ENCODE measurements at regions not wholly inside any gene's neighbourhood (a gene's known extent, or its start where the extent isn't known, plus 50 kb on each side); places are given as distances from the start of the nearest gene placed in this dataset.
"Not testable (repeated sequence)": the region's sequence is repeated elsewhere in the genome, so short reads cannot be mapped to it uniquely, and the experiment has no call there.

DNA sequence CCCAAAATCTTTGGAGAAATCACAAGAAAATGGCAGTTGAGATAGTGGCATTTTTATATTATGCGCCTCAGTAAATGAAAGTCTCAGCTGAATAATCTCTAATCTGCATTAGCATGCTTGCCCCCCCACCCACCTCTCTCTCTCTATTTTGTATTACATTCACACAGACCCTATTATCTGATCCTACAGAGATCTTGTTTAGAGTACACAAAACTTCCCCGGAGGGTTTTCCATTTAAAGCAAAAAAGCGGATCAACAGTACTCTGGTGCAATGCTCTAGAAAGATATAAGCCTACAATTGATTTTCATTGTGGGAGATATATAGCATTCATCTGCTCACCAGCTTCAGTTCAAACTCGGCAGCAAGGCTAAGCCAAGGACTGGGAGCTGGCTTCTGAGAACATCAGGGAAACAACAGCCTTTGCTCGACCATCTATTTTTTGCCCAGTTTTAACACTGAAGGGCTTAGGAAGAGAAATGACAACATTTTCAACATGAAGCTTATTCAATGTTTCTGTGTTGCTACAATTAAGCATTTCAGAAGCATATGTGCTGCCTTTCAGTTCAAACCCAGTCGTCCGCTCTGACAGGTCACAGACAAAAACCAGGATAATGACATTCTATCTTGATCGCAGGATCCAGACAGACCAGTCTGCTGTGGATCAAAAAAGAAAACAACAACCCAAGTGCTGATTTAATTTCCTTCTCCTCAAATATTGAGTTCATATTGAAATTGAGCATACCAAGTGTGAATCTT is 137.6 kb upstream of the ATXN1 start:
- DNase-seq (ENCODE audit: low read depth), result no peak
- in situ Hi-C loops (cut with HindIII; ENCODE audit: low pct_unique_long_range_greater_than_20kb, low sequenced_read_pairs), result no loop called here

DNA sequence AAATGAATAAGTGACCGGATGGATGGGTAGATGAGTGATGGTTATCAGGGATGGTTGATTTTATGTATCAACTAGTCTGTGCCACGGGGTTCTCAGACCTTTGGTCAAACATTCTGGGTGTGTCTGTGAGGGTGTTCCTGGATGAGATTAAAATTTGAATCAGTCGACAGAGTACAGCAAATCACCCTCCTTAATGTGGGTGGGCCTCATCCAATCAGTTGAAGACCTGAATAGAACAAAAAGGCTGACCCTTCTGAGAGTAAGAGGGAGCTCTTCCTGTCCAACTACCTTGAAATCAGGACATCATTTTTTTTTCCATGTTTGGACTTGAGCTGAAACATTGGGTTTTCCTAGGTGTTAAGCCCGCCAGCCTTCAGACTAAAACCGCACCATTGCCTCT is 136.4 kb upstream of the ATXN1 start:
- DNase-seq (ENCODE audit: low read depth), result no peak
- in situ Hi-C loops (cut with HindIII; ENCODE audit: low pct_unique_long_range_greater_than_20kb, low sequenced_read_pairs), result no loop called here

DNA sequence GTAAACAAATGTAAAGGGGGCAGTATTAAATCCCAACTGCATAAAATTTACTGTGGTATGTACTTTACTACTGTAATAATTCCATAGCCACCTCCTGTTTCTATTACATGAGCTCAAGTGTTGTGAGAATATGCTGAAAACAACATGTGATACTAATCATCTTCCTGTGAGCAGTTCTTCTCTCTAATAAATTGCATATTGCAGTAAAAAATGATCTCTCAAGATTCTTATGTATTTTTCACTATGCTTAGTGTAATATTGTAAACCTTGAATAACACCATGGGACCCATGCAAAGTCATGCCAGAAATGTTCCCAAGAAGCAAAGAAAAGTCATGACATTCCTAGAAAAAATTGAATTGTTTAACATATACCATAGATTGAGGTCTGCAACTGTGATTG is 133.0 kb upstream of the ATXN1 start:
- in situ Hi-C loops (cut with HindIII; ENCODE audit: low pct_unique_long_range_greater_than_20kb, low sequenced_read_pairs), result no loop called here
- no peak for DNase-seq (ENCODE audit: low read depth)

DNA sequence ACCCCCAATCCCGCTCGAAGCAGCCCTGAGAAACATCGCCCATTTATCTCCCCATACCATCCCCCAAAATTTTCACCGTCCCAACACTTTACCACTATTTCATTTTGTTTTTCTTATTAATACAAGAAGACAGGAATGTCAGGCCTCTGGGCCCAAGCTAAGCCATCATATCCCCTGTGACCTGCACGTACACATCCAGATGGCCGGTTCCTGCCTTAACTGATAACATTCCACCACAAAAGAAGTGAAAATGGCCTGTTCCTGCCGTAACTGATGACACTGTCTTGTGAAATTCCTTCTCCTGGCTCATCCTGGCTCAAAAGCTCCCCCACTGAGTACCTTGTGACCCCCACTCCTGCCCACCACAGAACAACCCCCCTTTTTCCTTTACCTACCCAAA is 129.8 kb upstream of the ATXN1 start:
- DNase-seq (ENCODE audit: low read depth); in situ Hi-C loops (cut with HindIII; ENCODE audit: low pct_unique_long_range_greater_than_20kb, low sequenced_read_pairs): not testable (repeated sequence)

DNA sequence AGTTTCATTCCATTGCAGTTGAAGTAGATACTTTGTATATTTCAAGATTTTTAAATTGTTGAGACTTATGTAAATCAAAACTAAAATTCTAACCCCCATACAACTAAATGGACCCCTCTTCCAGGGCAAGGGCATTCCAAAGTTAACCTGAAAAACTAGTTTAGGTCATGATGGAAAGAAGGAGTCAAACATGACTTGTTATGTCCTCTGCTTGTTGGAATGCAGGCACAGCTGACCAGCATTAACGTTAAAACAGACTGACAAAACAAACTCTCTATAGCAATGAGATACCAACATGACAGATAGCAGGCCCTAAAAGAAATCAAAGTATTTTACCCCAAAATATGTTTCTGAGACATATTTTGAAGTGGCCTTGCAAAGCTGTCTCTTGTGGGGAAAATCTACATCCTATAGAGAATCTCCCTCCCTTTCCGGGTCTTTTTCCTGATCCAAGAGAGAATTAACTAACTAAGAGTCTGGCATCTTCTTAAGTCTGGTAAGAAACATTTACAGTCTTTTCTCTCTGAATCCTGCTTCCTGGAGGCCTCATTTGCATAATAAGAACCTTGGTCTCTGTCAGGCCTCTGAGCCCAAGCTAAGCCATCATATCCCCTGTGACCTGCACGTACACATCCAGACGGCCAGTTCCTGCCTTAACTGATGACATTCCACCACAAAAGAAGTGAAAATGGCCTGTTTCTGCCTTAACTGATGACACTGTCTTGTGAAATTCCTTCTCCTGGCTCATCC is 124.3 kb upstream of the ATXN1 start:
- in situ Hi-C loops (cut with HindIII; ENCODE audit: low pct_unique_long_range_greater_than_20kb, low sequenced_read_pairs), result no loop called here
- DNase-seq (ENCODE audit: low read depth), result no peak

DNA sequence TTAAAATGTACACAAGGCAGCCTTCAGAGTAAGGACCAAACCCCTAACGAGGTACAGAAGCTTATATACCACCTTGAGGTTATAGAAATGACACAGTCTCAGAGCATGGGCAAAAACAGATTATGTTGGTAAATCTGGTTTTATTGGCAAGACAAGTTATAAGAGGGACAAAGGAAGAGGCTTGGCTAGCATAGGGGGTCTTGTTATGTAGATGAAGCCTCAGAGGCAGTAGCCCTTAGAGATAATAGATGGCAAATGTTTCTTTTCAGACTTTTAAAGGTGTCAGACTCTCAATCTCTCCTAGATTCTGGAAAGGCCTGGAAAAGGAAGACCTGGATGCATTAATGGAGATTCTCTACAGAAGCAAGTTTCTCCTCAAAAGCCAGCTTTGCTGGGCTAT is 123.3 kb upstream of the ATXN1 start:
- in situ Hi-C loops (cut with HindIII; ENCODE audit: low pct_unique_long_range_greater_than_20kb, low sequenced_read_pairs), result no loop called here
- no peak for DNase-seq (ENCODE audit: low read depth)

DNA sequence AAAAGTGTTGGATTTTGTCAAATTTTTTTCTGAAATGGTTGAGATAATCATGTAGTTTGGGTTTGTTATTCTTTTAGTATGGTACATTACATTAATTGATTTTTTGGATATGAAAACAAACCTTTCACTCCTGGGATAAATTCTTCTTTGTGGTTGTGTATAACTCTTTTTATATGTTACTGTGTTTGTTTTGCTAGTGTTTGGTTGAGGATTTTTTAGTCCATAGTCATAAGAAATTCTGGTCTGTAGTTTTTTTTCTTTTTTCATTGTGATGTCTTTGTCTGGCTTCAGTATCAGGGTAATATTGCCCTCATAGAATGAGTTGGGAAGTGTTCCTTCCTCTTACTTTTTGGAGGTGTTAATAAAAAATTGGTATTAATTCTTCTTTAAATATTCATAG is 122.2 kb upstream of the ATXN1 start:
- in situ Hi-C loops (cut with HindIII; ENCODE audit: low pct_unique_long_range_greater_than_20kb, low sequenced_read_pairs), result no loop called here

DNA sequence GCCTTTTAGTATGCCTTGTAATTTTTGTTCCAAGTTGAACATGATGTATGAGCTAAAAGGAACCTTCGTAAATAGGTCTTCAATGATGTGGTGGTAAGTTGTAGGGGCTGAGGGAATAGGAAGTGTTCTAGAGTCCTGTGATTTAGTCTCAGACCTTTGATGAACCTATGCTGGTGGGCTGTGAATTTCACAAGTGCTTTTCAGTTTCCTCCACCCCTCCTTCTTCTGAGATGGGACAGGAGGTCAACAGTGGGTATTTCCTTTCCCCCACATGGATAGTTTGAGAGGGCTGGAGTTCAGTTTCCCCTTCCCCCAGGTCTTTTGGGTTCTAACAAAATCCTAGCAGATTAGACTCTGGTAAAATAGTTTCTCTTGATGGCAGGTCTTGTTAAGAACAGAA is 121.0 kb upstream of the ATXN1 start:
- in situ Hi-C loops (cut with HindIII; ENCODE audit: low pct_unique_long_range_greater_than_20kb, low sequenced_read_pairs), result no loop called here
- DNase-seq (ENCODE audit: low read depth), result no peak

More for the DNA sequence above, 122.2 kb upstream of the ATXN1 start:
- no peak for DNase-seq (ENCODE audit: low read depth)

DNA sequence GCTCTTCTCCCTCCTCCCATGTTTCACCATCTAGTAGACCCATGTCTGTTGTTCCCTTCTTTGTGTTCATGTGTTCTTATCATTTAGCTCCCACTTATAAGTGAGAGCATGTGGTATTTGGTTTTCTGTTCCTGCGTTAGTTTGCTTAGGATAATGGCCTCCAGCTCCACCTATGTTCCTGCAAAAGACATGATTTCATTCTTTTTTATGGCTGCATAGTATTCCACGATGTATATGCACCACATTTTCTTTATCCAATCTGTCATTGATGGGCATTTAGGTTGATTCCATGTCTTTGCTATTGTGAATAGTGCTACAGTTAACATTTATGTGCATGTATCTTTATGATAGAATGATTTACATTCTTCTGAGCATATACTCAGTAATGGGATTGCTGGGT is 115.6 kb upstream of the ATXN1 start:
- DNase-seq (ENCODE audit: low read depth); in situ Hi-C loops (cut with HindIII; ENCODE audit: low pct_unique_long_range_greater_than_20kb, low sequenced_read_pairs): not testable (repeated sequence)

DNA sequence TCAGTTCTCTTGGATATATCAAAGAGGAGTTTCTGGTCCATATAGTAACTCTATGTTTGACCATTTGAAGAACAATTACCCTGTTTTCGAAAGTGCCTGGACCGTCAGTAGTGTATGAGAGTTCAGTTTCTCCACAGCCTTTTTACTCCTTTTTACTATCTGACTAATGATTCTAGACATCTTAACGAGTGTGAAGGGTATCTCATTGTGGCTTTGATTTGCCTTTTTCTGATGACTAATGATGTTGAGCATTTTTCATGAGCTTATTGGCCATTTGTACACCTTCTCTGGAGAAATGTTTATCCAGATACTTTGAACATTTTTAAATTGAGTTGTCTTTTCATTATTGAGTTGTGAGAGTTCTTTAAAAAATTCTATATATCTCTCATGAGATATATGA is 114.9 kb upstream of the ATXN1 start:
- in situ Hi-C loops (cut with HindIII; ENCODE audit: low pct_unique_long_range_greater_than_20kb, low sequenced_read_pairs), result no loop called here
- DNase-seq (ENCODE audit: low read depth), result no peak

DNA sequence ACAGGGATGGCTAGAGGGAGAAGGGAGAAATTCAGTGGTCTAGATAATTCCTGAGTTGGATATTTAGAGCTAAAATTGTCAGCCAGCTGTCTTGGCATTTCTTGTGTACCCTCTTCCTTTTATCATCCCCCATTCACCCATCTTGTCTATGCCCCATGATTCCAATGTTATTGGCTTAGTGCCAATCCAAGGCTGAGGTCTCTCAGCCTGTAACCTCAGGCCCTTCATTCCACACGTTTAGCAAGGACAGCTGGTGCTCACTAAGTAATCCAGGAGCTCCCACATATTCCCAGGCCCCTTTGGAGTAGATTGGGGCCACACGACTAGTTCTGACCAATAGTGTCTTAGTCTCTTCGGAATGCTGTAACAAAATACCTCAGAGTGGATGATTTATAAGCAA is 112.4 kb upstream of the ATXN1 start:
- in situ Hi-C loops (cut with HindIII; ENCODE audit: low pct_unique_long_range_greater_than_20kb, low sequenced_read_pairs), result no loop called here
- no peak for DNase-seq (ENCODE audit: low read depth)

DNA sequence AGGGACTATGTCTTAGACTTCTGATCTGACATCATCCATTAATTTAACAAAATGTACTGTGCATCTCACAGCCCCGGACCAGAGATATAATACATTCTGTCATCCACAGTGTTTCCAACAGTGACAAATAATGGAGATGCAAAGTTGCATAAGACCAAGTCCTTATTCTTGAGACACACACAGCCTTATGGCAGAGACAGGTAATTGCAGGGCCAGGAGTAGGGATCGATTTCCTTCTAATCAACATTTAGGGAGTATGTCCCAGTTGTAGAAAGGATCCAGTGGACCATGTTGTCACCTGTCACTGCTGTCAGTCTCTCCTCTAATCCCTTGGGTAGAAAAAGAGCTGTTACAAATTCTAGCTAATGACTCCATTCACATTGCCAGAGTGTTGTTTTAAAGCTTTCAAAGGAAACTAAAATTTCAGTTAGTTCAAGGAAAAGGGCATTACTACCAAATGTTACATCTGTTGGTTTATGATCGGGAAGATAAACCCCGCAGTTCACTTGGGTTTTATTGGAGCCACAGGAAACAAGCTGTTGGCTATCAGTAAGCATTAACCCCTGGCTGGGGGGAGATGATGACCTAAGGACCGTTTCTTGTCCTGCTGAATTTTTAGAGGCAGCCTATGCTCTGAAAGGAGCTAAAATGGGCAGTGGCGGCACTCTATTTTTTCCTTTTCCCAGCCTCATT is 111.4 kb upstream of the ATXN1 start:
- in situ Hi-C loops (cut with HindIII; ENCODE audit: low pct_unique_long_range_greater_than_20kb, low sequenced_read_pairs), result no loop called here
- no peak for DNase-seq (ENCODE audit: low read depth)

DNA sequence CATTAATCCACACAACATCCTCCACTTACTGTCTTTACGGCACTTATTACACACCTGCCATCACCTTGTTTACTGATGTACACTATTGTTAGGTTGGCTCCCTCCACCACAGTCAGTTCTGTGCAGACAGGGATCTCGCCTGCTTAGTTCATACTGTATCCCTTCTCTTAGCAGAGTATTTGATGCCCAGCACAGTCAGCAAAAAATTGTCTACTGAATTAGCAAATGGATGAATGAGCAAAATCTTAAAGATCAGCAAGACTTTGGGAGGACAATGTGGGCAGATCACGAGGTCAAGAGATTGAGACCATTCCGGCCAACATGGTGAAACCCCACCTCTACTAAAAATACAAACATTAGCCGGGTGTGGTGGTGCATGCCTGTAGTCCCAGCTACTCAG is 109.8 kb upstream of the ATXN1 start:
- in situ Hi-C loops (cut with HindIII; ENCODE audit: low pct_unique_long_range_greater_than_20kb, low sequenced_read_pairs), result no loop called here
- no peak for DNase-seq (ENCODE audit: low read depth)

DNA sequence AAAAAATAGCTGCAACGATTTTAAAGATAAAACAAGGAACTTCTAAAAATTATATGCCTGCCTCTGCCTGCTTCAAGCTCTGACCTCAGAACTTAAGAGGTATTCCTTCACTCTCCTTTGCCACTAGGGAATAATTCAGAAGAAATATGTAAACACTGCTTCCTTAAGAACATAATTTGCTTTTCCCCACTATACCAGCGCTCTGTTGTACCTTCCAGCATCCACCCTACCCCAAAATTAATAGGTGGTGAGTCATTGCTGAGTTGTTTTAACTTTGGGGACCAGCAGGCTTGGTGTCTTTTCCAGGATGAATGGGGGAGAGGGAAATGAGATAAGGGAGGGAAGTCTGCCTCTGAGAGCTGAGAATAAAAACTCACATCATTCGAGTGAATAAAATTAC is 107.7 kb upstream of the ATXN1 start:
- DNase-seq (ENCODE audit: low read depth), result no peak
- in situ Hi-C loops (cut with HindIII; ENCODE audit: low pct_unique_long_range_greater_than_20kb, low sequenced_read_pairs), result no loop called here

DNA sequence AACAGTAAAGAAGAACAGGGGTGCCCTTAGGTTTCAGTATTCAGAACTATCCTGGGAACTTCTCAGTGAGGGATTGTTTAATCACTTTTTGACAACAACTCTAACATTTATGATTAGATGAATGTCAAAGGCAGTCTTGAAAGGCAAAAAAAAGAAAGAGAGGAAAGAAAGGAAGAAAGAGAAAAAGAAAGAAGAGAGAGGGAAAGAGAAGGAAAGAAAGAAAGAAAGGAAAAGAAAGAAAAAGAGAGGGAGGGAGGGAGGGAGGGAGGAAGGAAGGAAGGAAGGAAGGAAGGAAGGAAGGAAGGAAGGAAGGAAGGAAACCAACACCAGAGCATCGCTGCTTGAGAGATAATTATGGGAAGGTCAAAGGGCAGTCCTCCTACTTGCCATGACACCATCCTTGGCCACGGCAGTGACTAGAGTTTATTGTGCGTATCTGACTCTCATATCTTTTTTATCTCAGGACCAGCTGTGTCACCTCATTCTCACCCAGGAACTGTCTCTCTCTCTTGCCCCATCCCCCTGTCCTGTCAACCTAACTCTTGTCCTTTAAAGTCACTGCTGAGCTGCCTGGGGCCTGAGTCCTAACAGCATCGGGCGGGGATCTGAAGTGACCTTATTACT is 96.8 kb upstream of the ATXN1 start:
- in situ Hi-C loops (cut with HindIII; ENCODE audit: low pct_unique_long_range_greater_than_20kb, low sequenced_read_pairs), result no loop called here
- no peak for DNase-seq (ENCODE audit: low read depth)

DNA sequence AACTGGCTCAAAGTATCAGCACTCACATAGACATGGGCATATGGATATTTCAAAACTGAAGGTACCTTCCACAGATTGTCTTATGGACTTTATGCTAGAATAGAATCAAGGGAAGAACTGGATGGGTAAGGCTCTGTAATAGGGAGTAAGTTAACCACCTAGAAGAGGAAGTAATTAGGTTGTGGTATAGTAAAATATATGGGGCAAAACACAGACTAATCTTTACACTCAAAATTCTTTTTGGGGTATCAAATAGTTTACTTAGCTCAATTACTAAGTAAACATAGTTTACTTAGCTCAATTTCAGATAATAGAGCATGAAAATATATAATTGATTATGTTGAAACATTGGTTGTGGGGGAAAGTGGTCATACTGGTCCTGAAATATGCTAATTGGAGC is 94.2 kb upstream of the ATXN1 start:
- in situ Hi-C loops (cut with HindIII; ENCODE audit: low pct_unique_long_range_greater_than_20kb, low sequenced_read_pairs), result no loop called here
- no peak for DNase-seq (ENCODE audit: low read depth)

DNA sequence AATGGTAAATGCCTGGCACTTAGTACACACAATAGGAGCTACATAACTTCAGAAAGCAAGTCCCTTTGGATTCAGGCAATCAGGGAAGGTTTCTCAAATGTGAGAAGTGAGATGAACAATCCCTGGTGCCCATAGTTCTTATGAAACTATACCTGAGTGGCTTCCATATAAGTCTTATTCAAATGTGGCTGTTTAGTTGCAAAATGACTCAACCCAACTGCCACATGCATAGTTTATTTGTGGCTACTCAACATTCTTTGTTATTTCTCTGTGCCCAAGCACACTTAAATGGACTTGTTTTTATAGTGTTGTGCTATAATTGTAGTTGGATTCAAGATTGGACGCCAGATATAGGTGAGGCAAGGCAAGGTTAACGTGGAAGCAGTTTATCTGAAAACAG is 93.7 kb upstream of the ATXN1 start:
- in situ Hi-C loops (cut with HindIII; ENCODE audit: low pct_unique_long_range_greater_than_20kb, low sequenced_read_pairs), result no loop called here
- DNase-seq (ENCODE audit: low read depth), result no peak

DNA sequence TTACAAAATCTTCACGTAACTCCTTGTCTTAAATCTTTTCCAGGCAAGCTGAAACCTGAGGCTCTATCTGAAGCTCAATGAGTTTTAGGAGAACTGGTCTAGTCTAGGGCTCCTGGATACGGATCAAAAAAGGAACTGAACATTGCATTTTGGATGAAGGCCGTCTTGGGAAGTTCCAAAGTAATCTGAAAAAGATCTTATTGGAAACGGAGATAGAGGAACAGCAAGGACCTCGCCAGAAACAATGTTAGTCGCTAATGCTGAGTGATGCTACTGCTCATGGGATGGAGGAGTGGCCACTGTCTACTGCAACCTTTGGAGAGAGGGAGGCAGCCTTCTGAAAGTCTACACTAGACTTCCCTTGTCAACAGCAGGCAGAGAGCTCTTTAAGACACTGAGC is 91.4 kb upstream of the ATXN1 start:
- in situ Hi-C loops (cut with HindIII; ENCODE audit: low pct_unique_long_range_greater_than_20kb, low sequenced_read_pairs), result no loop called here
- DNase-seq (ENCODE audit: low read depth), result no peak

DNA sequence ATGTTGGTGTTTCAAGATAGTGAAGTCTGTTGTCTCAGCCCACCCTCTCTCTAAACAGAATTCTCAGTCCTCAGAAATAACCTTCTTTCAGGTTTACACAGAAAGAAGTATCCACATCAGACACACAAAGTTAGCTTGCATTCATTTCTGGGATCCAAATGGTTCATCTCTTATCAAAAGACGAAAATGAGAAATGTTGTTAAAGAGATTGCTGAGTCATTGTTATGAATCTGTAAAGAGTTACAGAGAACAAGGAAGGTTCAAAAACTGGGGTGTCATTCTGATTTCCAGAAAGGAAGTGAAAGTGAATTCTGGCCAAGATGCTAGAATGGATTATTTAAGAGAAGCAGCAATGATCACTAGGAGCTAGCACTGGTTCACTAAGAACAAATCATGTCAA is 90.5 kb upstream of the ATXN1 start:
- peak; percentile 8 for DNase-seq (ENCODE audit: low read depth)
- in situ Hi-C loops (cut with HindIII; ENCODE audit: low pct_unique_long_range_greater_than_20kb, low sequenced_read_pairs), result no loop called here

Measured in Caki2 (cell line).